ENCODE measurements at regions not wholly inside any gene's neighbourhood (a gene's known extent, or its start where the extent isn't known, plus 50 kb on each side); places are given as distances from the start of the nearest gene placed in this dataset.

- CTCF ChIA-PET = interaction anchor here (1.4 kb wide), 1 partner anchor 123 kb away, joined by 3 read pairs; no protein-coding TSS in a partner anchor
- no peak for DNase-seq (ENCODE audit: extremely low spot score)
- POLR2A ChIA-PET = no interaction called here
- no peak for TF ChIP-seq CTCF (IDR thresholded peaks at IDR 0.05; ENCODE audit: control extremely low read depth, extremely low read depth, low read depth, missing control alignments)
These were observed 73.2 kb upstream of the DSC1 start for GRCh38 chr18:31235856-31236255.

GRCh38 chr18:31237142-31237541, 74.5 kb upstream of the DSC1 start:
- ChIA-PET POLR2A (no interaction called here), CTCF (no interaction called here)
- DNase-seq (ENCODE audit: extremely low spot score) = no peak
- TF ChIP-seq CTCF (IDR thresholded peaks at IDR 0.05; ENCODE audit: control extremely low read depth, extremely low read depth, low read depth, missing control alignments) = no peak

- ChIA-PET POLR2A (no interaction called here), CTCF (interaction anchor here (0.7 to 1.9 kb wide), 6 partner anchors 9 to 52 kb away, joined by 3 to 8 read pairs (median 4); no protein-coding TSS in a partner anchor)
- TF ChIP-seq CTCF (IDR thresholded peaks at IDR 0.05; ENCODE audit: control extremely low read depth, extremely low read depth, low read depth, missing control alignments) = no peak
- no peak for DNase-seq (ENCODE audit: extremely low spot score)
These were observed 76.5 kb upstream of the DSG1 start for GRCh38 chr18:31241425-31241824.

- DNase-seq (ENCODE audit: extremely low spot score) = no peak
- ChIA-PET POLR2A (no interaction called here), CTCF (interaction anchor here (0.7 to 1.9 kb wide), 6 partner anchors 9 to 51 kb away, joined by 3 to 8 read pairs (median 4); no protein-coding TSS in a partner anchor)
- no peak for TF ChIP-seq CTCF (IDR thresholded peaks at IDR 0.05; ENCODE audit: control extremely low read depth, extremely low read depth, low read depth, missing control alignments)
These were observed 76.0 kb upstream of the DSG1 start for GRCh38 chr18:31241900-31242409.

- POLR2A ChIA-PET = no interaction called here
- no peak for TF ChIP-seq CTCF (IDR thresholded peaks at IDR 0.05; ENCODE audit: control extremely low read depth, extremely low read depth, low read depth, missing control alignments)
- CTCF ChIA-PET = interaction anchor here (1.2 to 3.2 kb wide), 4 partner anchors 10 to 282 kb away, joined by 3 to 11 read pairs (median 6); no protein-coding TSS in a partner anchor
- no peak for DNase-seq (ENCODE audit: extremely low spot score)
These were observed 74.0 kb upstream of the DSG1 start for GRCh38 chr18:31243740-31244512.

GRCh38 chr18:31244771-31245394, 73.1 kb upstream of the DSG1 start:
- CTCF ChIA-PET = interaction anchor here (0.6 to 3.2 kb wide), 8 partner anchors 11 to 281 kb away, joined by 3 to 11 read pairs (median 4); no protein-coding TSS in a partner anchor
- no peak for DNase-seq (ENCODE audit: extremely low spot score)
- POLR2A ChIA-PET = no interaction called here
- TF ChIP-seq CTCF (IDR thresholded peaks at IDR 0.05; ENCODE audit: control extremely low read depth, extremely low read depth, low read depth, missing control alignments) = no peak

Measured in GM10248 (cell line).